CMK (cell line): ENCODE measurements at regions not wholly inside any gene's neighbourhood (a gene's known extent, or its start where the extent isn't known, plus 50 kb on each side); places are given as distances from the start of the nearest gene placed in this dataset.
"Not testable (repeated sequence)": the region's sequence is repeated elsewhere in the genome, so short reads cannot be mapped to it uniquely, and the experiment has no call there.

Experiments
- DNase-seq: peaks from one replicate; pipeline ENCODE4 v3.0.0-alpha.2; 2010; ENCODE audit warnings: low read depth

GRCh38 chr2:66242888-66243287 lies 192.0 kb upstream of the MEIS1 start:
- DNase-seq, result not testable (repeated sequence)

GRCh38 chr2:66242099-66242789 lies 192.7 kb upstream of the MEIS1 start:
- DNase-seq, result no peak

DNA sequence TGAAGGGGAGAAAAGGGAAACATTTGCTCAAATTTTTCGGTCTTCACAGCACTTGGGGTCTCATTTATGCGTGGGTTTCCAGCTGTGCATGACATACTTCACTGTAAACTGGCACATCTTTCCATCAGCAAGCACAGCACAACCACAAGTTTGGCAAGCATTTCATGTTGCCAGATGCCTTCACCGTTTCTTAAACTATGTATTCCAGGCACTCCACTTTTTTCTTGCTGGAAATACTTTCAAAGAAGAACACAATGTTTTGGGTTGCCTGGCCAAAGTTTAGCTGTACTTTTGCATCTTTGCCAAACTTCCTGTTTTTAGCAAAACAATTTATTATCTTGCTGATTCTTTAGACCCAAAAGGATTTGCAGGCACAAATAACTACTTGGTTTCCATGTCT lies 194.6 kb upstream of the MEIS1 start:
- no peak for DNase-seq

DNA sequence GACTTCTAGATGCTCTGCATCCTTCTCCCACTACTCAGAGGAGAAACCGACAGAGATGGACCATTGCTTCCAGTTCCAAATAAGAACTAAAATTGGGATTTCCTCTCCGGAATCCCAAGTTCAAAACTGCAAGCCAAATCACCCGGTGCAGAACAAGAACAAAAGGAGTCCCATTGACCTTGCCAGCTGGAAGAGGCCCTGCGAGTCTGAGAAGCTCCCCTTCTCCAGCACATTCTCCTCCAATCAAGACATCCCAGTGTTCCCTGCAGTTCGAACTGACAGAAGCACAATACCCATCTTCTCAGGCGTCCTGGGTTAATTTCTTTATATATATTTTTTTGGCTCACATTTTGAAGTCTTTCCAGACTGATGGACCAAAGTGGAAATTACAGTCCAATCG lies 195.3 kb upstream of the MEIS1 start:
- DNase-seq, result no peak

- no peak for DNase-seq
Observed at GRCh38 chr2:66237803-66238379, 197.0 kb upstream of the MEIS1 start.

GRCh38 chr2:66236816-66237802 lies 197.8 kb upstream of the MEIS1 start:
- DNase-seq, result no peak

DNA sequence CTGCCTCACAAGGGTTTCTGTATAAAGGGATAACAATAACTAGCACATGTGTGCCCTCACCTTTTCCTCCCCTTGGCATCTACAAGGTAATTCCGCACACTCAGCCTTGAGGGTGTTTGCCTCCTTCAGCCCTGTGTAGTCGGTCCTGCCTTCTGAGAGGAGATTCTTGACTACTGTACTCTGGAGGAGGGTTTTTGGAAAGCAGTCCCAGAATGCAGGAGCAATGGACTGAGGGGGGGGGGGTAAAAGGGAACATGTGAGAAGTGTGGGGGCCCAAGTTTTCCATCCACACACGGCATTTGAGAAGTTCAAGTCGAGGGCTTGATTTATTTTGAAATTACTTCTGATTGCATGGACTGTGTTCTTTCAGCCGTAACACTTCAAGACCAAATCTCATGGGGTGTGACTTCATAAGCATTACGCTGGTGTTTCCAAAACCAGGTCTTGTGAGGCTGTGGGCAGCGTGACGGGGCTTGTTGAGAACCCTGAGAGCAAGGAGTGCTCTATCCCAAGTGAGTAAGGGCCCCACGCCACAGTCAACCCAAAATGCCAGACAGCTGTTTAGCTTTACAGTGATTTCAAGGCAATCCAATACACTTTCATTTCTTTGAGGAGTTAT lies 198.7 kb upstream of the MEIS1 start:
- DNase-seq, result no peak

DNA sequence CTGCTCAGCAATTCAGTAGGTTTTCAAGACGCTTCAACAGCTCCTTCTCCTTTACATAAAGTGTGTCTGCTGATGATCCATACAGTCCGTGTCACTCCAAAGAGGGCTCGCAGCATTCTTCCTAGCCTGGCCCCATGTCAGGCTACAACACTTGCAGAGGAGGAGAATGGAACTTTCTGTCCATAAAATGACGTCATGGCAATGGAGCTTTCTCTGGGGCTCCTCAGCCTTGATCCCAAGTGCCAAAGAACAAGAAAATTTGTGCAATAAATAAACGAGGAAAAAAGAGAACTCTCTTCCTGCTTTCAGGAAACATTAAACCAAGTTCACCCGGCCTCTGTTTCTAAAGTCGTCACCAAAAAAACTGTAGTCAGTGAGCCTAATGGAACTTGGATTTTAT lies 199.5 kb upstream of the MEIS1 start:
- DNase-seq, result no peak

- no peak for DNase-seq
Observed at GRCh38 chr2:66233981-66234380, 200.9 kb upstream of the MEIS1 start.

- no peak for DNase-seq
Observed at GRCh38 chr2:66228128-66228547, 206.8 kb upstream of the MEIS1 start.

DNA sequence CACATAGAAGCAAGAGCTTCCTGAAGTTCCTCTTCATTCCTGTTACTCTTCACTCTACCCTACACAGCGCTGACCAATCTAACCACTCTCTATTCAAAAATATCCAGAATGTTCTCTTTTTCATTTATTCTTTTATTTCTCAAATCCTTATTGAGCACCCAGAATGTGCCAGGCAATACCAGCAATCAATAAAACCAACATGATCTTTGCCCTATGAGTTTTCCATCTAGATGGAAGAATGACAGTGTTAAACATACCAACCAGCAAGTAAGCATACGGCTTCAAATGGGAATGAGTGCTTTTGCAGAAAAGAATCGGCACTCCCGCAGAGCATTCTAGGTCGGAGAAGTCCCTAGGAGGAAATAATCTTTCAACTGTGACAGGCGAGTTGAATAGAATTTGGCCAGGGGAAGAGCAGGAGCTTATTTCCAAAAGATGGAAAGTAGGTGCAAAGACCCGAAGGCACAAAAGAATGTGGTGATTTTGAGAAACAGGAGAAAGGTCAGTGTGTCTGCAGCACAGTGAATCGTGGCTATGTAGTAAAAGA lies 217.8 kb upstream of the MEIS1 start:
- DNase-seq, result no peak

GRCh38 chr2:66212749-66213148 lies 222.2 kb upstream of the MEIS1 start:
- no peak for DNase-seq

DNA sequence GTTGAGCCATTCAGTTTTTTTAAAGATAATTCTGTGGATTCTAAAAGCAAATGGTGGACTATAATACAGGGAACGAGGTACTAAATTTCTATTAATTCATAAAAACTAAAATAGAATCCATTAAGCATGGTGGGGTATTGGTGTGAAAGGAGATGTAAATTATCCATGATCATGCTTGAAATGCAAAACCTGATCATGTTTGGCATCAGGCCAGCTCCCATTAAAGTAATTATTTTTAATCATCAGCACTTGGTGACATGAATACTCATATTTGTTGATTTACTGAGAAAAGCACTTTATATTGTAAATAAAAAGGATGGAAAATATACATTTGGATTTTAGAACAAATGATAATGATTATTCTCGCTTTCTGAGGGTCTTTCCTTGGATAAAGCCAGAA lies 232.3 kb upstream of the MEIS1 start:
- DNase-seq, result no peak

DNA sequence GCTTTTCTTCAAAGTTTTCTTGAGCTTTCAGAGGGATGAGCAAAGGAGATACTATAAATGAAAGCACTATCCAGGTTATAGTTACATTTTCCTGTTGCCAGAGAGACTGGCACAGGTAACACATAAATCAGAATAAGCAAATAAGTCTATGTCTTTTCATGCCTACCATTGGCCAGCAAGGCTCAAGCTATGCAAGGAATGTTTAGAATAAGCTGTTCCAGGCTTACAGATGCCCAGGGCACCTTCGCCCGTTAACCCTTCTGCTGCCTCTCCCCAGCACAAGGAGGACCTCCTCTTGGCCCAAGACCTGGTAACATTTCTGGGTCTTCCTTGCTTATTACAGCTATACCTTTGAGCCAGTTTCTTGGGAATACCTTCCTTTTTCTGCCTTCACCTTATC lies 233.7 kb upstream of the MEIS1 start:
- DNase-seq, result no peak

- no peak for DNase-seq
Observed at GRCh38 chr2:66198873-66199272, 236.1 kb upstream of the MEIS1 start.

DNA sequence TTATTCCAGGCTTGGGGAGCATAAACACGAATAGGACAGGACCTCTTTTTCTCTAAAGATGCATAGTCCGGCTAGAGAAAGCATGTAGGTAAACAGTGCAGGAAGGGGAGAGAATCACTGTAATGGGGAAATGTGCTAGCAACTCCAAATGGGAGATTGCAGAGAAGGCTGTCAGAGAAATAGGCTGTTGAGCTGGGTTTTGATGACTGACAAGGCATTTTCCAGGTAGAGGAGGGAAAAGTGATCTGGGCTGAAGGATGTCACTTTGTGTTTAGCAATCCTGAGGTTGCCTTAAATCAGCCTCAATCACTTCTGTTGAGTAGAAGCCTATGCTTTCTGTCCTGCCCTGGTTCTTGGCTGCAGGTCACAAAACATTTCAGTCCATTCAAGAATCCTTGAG lies 242.0 kb upstream of the MEIS1 start:
- DNase-seq, result no peak

GRCh38 chr2:66191311-66191710 lies 243.6 kb upstream of the MEIS1 start:
- no peak for DNase-seq

DNA sequence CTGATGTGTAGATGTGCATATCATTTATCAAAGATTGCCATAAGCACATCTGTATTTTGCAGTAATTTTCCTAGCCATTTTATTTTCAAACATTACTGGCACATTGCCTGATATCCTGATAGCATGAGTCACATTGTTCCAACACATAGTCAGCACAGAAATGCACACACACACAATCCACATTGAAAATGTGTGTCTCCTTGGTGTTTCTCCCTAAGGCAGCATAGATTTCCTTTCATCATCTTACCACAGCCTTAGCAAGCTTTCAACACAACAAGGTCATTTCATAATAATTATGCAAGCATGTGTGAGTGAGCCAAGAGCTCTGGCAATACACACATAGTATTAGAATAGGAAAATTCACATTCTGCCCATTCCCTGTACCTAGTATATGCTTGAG lies 245.4 kb upstream of the MEIS1 start:
- DNase-seq, result no peak

DNA sequence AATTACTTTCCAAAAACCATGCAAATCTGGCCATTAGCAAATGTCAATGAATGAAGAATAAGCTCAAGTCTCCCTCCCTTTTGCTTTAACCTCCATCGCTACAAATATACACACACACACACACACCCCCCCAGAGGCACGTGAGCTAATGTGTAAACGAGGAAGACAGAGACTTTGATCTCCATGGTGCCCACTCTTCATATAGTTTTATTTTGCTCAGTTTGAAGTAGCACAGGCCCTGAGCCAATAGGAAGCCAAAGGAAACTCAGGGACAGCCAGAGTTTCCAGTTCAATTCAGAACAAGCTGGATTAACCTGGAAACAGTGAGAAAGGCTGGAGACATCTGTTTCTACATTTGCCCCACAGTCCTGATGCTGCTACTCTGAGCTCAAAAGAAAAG lies 248.4 kb upstream of the MEIS1 start:
- no peak for DNase-seq

GRCh38 chr2:66185497-66186054 lies 249.3 kb upstream of the MEIS1 start:
- DNase-seq, result no peak

- DNase-seq, result not testable (repeated sequence)
Observed at GRCh38 chr2:66177128-66177796, 257.7 kb upstream of the MEIS1 start.
